ENCODE measurements at regions not wholly inside any gene's neighbourhood (a gene's known extent, or its start where the extent isn't known, plus 50 kb on each side); places are given as distances from the start of the nearest gene placed in this dataset.

DNA sequence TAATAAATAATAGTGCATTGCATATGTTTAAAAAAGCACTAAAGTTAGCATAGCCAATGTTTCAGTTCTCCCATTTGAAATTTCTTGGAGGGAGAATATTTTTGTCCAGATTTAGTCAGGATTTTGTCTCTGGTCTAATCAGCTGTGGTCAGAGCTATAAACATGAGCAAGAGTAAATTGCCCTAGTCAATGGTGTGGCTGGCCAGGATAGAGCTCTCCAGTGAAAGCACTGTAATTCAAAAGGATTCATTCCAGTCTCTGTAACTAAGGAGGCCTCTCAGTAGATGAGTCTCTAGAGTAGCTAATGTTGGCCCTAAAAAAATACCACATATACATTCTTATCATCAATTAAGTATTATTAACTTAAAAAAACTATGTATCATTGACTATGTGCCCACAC lies 241.6 kb downstream of the CDCA7 start:
- H3K4me3 ChIP-seq = no peak overlapping the region
- no peak overlapping the region for H3K27ac ChIP-seq
- intact Hi-C loops (cut with DNase I; ENCODE audit: low total_unique reads) = no loop called here
- no peaks in the 10 kb centered on the region for H3K4me1 ChIP-seq
- TF ChIP-seq, protein P1, sequence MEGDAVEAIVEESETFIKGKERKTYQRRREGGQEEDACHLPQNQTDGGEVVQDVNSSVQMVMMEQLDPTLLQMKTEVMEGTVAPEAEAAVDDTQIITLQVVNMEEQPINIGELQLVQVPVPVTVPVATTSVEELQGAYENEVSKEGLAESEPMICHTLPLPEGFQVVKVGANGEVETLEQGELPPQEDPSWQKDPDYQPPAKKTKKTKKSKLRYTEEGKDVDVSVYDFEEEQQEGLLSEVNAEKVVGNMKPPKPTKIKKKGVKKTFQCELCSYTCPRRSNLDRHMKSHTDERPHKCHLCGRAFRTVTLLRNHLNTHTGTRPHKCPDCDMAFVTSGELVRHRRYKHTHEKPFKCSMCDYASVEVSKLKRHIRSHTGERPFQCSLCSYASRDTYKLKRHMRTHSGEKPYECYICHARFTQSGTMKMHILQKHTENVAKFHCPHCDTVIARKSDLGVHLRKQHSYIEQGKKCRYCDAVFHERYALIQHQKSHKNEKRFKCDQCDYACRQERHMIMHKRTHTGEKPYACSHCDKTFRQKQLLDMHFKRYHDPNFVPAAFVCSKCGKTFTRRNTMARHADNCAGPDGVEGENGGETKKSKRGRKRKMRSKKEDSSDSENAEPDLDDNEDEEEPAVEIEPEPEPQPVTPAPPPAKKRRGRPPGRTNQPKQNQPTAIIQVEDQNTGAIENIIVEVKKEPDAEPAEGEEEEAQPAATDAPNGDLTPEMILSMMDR (IDR thresholded peaks at IDR 0.05) = no peak
- no peak for TF ChIP-seq POLR2A (IDR thresholded peaks at IDR 0.05)
- DNase-seq = no peak
- no peaks in the 10 kb centered on the region for H3K27me3 ChIP-seq
- no peaks in the 10 kb centered on the region for H3K9me3 ChIP-seq
- no peaks in the 10 kb centered on the region for H3K36me3 ChIP-seq

GRCh38 chr2:173598525-173598924 lies 243.9 kb downstream of the CDCA7 start:
- TF ChIP-seq, protein P1 (IDR thresholded peaks at IDR 0.05) = no peak
- no peak for TF ChIP-seq POLR2A (IDR thresholded peaks at IDR 0.05)
- Histone ChIP-seq H3K27ac (no peak overlapping the region), H3K27me3 (no peaks in the 10 kb centered on the region), H3K4me1 (no peaks in the 10 kb centered on the region), H3K9me3 (no peaks in the 10 kb centered on the region), H3K36me3 (no peaks in the 10 kb centered on the region), H3K4me3 (no peak overlapping the region)
- intact Hi-C loops (cut with DNase I; ENCODE audit: low total_unique reads) = no loop called here
- no peak for DNase-seq

DNA sequence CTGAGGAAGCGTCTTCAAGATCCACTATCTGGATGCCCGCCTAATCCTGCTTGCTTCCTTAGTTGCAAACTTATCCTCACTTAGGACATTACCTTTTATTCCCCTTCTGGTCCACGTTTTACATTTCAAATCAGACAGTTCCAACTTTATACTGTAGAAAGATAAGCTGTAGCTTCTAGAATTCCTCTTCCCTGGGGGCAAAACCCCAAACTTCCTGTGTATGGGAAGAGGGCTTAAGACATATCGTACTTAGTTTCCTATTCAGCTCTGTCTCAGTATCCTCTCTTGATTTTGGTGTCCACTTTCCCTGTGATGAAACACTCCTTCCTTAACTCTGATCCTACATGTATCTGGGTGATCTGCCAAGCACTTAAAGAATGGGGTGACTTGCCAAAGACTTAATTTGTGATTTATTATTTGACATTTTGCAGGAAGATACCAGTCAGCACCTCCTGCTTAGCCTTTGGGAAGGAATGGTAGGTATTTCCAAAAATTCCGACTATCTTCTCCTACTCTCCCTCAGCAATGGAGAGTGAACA lies 245.2 kb downstream of the CDCA7 start:
- no peak overlapping the region for H3K27ac ChIP-seq
- no peak for DNase-seq
- H3K4me1 ChIP-seq = no peaks in the 10 kb centered on the region
- no peaks in the 10 kb centered on the region for H3K27me3 ChIP-seq
- TF ChIP-seq, protein P1 (IDR thresholded peaks at IDR 0.05) = no peak
- no peak for TF ChIP-seq POLR2A (IDR thresholded peaks at IDR 0.05)
- no peaks in the 10 kb centered on the region for H3K9me3 ChIP-seq
- H3K36me3 ChIP-seq = no peaks in the 10 kb centered on the region
- intact Hi-C loops (cut with DNase I; ENCODE audit: low total_unique reads) = no loop called here
- no peak overlapping the region for H3K4me3 ChIP-seq

GRCh38 chr2:173602153-173602795 lies 247.6 kb downstream of the CDCA7 start:
- no peaks in the 10 kb centered on the region for H3K36me3 ChIP-seq
- H3K27ac ChIP-seq = no peak overlapping the region
- TF ChIP-seq, protein P1 (IDR thresholded peaks at IDR 0.05) = no peak
- TF ChIP-seq POLR2A (IDR thresholded peaks at IDR 0.05) = no peak
- H3K9me3 ChIP-seq = no peaks in the 10 kb centered on the region
- H3K27me3 ChIP-seq = no peaks in the 10 kb centered on the region
- intact Hi-C loops (cut with DNase I; ENCODE audit: low total_unique reads) = no loop called here
- no peak for DNase-seq
- H3K4me1 ChIP-seq = no peaks in the 10 kb centered on the region
- no peak overlapping the region for H3K4me3 ChIP-seq

GRCh38 chr2:173605994-173606393 lies 251.3 kb downstream of the CDCA7 start:
- no peak overlapping the region for H3K27ac ChIP-seq
- DNase-seq = no peak
- no peaks in the 10 kb centered on the region for H3K4me1 ChIP-seq
- no peak for TF ChIP-seq POLR2A (IDR thresholded peaks at IDR 0.05)
- TF ChIP-seq, protein P1 (IDR thresholded peaks at IDR 0.05) = no peak
- H3K36me3 ChIP-seq = no peaks in the 10 kb centered on the region
- no peaks in the 10 kb centered on the region for H3K9me3 ChIP-seq
- no peak overlapping the region for H3K4me3 ChIP-seq
- intact Hi-C loops (cut with DNase I; ENCODE audit: low total_unique reads) = no loop called here
- no peaks in the 10 kb centered on the region for H3K27me3 ChIP-seq
